ENCODE measurements at regions not wholly inside any gene's neighbourhood (a gene's known extent, or its start where the extent isn't known, plus 50 kb on each side); places are given as distances from the start of the nearest gene placed in this dataset.

DNA sequence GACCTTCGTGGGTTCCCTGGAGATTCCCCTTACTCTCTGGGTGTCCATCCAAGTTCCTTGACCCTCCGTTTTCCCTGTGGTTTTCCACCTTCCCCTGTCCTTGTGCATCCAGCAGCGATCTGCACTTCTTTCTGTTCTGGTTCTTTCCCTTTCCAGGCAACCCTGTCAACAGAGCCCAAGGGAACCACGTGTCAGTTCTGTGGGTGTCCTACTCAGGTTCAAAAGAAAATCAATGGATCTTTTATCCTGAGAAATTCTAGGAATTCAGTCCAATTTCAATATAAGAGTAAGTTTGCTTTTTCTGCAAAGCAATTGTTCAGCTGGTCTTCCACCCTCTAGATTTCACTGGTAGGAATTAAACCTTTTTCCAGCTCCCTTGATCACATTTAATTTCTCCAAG, 1394.8 kb upstream of the SLC10A2 start:
- H3K4me2 ChIP-seq, result no peak overlapping the region
- no peak overlapping the region for H2AFZ ChIP-seq (ENCODE audit: low read depth)
- no peaks in the 10 kb centered on the region for H3K36me3 ChIP-seq (ENCODE audit: insufficient read depth)
- no peak overlapping the region for H3K27ac ChIP-seq
- TF ChIP-seq, protein P1, sequence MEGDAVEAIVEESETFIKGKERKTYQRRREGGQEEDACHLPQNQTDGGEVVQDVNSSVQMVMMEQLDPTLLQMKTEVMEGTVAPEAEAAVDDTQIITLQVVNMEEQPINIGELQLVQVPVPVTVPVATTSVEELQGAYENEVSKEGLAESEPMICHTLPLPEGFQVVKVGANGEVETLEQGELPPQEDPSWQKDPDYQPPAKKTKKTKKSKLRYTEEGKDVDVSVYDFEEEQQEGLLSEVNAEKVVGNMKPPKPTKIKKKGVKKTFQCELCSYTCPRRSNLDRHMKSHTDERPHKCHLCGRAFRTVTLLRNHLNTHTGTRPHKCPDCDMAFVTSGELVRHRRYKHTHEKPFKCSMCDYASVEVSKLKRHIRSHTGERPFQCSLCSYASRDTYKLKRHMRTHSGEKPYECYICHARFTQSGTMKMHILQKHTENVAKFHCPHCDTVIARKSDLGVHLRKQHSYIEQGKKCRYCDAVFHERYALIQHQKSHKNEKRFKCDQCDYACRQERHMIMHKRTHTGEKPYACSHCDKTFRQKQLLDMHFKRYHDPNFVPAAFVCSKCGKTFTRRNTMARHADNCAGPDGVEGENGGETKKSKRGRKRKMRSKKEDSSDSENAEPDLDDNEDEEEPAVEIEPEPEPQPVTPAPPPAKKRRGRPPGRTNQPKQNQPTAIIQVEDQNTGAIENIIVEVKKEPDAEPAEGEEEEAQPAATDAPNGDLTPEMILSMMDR (conservative IDR thresholded peaks at IDR 0.05; ENCODE audit: low read depth, low read length), result no peak
- H3K4me1 ChIP-seq (ENCODE audit: low read depth, poor library complexity, severe bottlenecking), result no peaks in the 10 kb centered on the region
- H3K4me3 ChIP-seq (IDR thresholded peaks at IDR 0.05; ENCODE audit: insufficient read depth, low read depth, low read length), result no peak overlapping the region
- H3K9ac ChIP-seq, result no peak overlapping the region
- no peaks in the 10 kb centered on the region for H3K79me2 ChIP-seq (ENCODE audit: insufficient read depth, low read depth)
- no peaks in the 10 kb centered on the region for H3K27me3 ChIP-seq (ENCODE audit: insufficient read depth, low read depth)
- no peaks in the 10 kb centered on the region for H4K20me1 ChIP-seq (ENCODE audit: insufficient read depth)

DNA sequence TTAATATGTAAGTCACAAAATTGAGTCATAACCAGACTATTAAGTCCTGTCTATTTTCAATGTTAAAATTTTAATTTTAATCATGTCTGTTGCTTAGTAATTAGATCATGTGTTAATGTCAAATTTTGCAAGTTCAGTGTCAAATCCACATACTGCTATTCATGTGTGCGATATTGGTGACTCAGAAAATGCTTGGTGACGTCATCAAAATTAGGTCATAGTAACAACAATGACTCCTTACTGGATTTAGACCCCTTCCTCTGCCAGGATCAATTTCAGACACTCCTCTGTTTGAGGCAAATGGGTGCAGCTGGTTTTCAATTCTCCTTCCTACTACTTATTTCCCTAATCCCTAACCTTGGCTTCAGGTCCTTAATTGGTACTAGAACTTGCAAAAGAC, 1394.3 kb upstream of the SLC10A2 start:
- Histone ChIP-seq H3K4me1 (ENCODE audit: low read depth, poor library complexity, severe bottlenecking) (no peaks in the 10 kb centered on the region), H3K36me3 (ENCODE audit: insufficient read depth) (no peaks in the 10 kb centered on the region), H4K20me1 (ENCODE audit: insufficient read depth) (no peaks in the 10 kb centered on the region), H3K79me2 (ENCODE audit: insufficient read depth, low read depth) (no peaks in the 10 kb centered on the region), H2AFZ (ENCODE audit: low read depth) (no peak overlapping the region), H3K4me2 (no peak overlapping the region), H3K9ac (no peak overlapping the region), H3K27ac (no peak overlapping the region), H3K4me3 (IDR thresholded peaks at IDR 0.05; ENCODE audit: insufficient read depth, low read depth, low read length) (no peak overlapping the region), H3K27me3 (ENCODE audit: insufficient read depth, low read depth) (no peaks in the 10 kb centered on the region)
- TF ChIP-seq, protein P1 (conservative IDR thresholded peaks at IDR 0.05; ENCODE audit: low read depth, low read length), result no peak

DNA sequence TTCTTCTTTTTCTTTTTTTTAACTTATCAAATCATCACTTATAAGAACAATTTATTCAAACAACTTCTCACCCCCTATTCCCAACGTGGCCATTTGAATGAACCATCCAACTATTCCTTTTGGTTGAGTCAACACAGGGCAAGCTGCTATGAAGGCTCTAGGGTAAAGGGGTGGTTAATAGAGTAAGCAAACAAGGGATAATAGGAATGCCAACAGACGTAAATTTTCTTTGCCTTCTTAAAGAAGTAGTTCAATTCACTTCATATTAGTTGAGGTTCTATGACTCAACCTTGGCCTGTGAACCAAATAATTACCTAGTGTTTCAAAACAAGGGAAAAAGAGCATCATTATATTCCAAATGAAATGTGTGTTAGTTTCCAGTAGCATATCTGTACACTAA, 1383.8 kb upstream of the SLC10A2 start:
- TF ChIP-seq, protein P1 (conservative IDR thresholded peaks at IDR 0.05; ENCODE audit: low read depth, low read length), result no peak
- H3K4me2 ChIP-seq, result no peak overlapping the region
- H3K9ac ChIP-seq, result no peak overlapping the region
- H3K36me3 ChIP-seq (ENCODE audit: insufficient read depth), result no peaks in the 10 kb centered on the region
- no peaks in the 10 kb centered on the region for H3K79me2 ChIP-seq (ENCODE audit: insufficient read depth, low read depth)
- H3K27ac ChIP-seq, result no peak overlapping the region
- no peaks in the 10 kb centered on the region for H3K4me1 ChIP-seq (ENCODE audit: low read depth, poor library complexity, severe bottlenecking)
- H3K4me3 ChIP-seq (IDR thresholded peaks at IDR 0.05; ENCODE audit: insufficient read depth, low read depth, low read length), result no peak overlapping the region
- H3K27me3 ChIP-seq (ENCODE audit: insufficient read depth, low read depth), result no peaks in the 10 kb centered on the region
- no peaks in the 10 kb centered on the region for H4K20me1 ChIP-seq (ENCODE audit: insufficient read depth)
- no peak overlapping the region for H2AFZ ChIP-seq (ENCODE audit: low read depth)

DNA sequence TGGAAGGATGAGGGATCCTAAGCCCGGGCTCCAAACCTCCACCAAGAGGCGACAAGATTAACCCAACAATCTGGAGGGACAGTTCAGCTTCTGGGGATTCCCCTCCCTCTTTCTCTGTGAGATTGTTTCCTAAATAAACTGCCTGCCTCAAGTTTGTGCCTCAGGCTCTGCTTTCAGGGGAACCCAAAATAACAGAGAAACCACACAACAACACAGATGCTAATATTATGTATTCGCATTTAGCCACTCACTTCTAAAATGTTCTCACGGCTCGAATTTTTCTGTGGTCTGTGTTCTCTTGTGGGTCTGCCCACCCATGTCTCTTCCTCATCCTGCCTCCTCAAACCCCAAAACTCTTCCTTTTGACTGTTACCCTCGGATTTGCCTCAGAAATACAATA, 1381.1 kb upstream of the SLC10A2 start:
- Histone ChIP-seq H4K20me1 (ENCODE audit: insufficient read depth) (no peaks in the 10 kb centered on the region), H3K4me2 (no peak overlapping the region), H3K4me1 (ENCODE audit: low read depth, poor library complexity, severe bottlenecking) (no peaks in the 10 kb centered on the region), H3K9ac (no peak overlapping the region), H3K27ac (no peak overlapping the region), H3K36me3 (ENCODE audit: insufficient read depth) (no peaks in the 10 kb centered on the region), H3K27me3 (ENCODE audit: insufficient read depth, low read depth) (no peaks in the 10 kb centered on the region), H3K4me3 (IDR thresholded peaks at IDR 0.05; ENCODE audit: insufficient read depth, low read depth, low read length) (no peak overlapping the region), H3K79me2 (ENCODE audit: insufficient read depth, low read depth) (no peaks in the 10 kb centered on the region), H2AFZ (ENCODE audit: low read depth) (no peak overlapping the region)
- TF ChIP-seq, protein P1 (conservative IDR thresholded peaks at IDR 0.05; ENCODE audit: low read depth, low read length), result no peak

DNA sequence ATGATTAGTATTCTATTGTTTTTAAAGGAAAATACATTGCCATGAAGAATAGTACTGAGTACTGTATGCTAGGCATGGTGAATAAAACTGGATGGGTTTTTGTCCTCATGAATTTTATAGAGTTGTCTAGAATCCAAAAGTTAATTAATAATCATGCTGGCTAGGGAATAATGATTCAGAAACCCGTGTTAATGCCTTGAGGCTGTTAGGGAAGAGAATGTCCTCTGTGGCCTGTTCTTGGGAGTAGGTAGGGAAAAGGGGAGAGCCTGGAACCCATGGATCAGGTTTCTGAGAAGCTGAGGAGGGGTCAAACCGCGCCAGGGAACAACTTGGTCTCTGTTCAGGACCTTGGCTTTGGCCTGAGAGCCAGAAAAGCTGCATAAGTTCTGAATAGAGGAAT, 1376.3 kb upstream of the SLC10A2 start:
- Histone ChIP-seq H3K4me3 (IDR thresholded peaks at IDR 0.05; ENCODE audit: insufficient read depth, low read depth, low read length) (no peak overlapping the region), H3K27ac (no peak overlapping the region), H3K79me2 (ENCODE audit: insufficient read depth, low read depth) (no peaks in the 10 kb centered on the region), H3K36me3 (ENCODE audit: insufficient read depth) (no peaks in the 10 kb centered on the region), H4K20me1 (ENCODE audit: insufficient read depth) (no peaks in the 10 kb centered on the region), H3K27me3 (ENCODE audit: insufficient read depth, low read depth) (no peaks in the 10 kb centered on the region), H3K4me1 (ENCODE audit: low read depth, poor library complexity, severe bottlenecking) (no peaks in the 10 kb centered on the region), H3K4me2 (no peak overlapping the region), H2AFZ (ENCODE audit: low read depth) (no peak overlapping the region), H3K9ac (no peak overlapping the region)
- TF ChIP-seq, protein P1 (conservative IDR thresholded peaks at IDR 0.05; ENCODE audit: low read depth, low read length), result no peak

Data from KMS-11 (cell line).